ENCODE measurements at regions not wholly inside any gene's neighbourhood (a gene's known extent, or its start where the extent isn't known, plus 50 kb on each side); places are given as distances from the start of the nearest gene placed in this dataset.

DNA sequence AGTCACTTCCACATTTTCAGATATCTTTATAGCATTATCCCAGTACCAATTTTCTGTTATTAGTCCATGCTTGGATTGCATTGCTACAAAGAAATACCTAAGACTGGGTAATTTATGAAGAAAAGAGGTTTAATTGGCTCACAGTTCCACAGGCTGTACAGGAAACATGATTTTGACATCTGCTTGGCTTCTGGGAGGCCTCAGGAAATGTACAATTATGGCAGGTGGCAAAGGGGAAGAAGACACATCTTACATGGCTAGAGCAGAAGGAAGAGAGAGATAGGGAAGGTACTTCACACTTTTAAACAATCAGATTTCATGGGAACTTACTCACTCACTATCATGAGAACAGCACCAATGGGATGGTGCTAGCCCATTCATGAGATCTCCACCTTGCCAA lies 172.3 kb upstream of the GPR149 start:
- DNase-seq (ENCODE audit: low read depth in 1 of 2, low spot score in 1 of 2), result no peak
- H3K27me3 ChIP-seq, result no peaks in the 10 kb centered on the region
- H3K9me3 ChIP-seq (ENCODE audit: low read depth), result no peaks in the 10 kb centered on the region
- H3K4me3 ChIP-seq, result no peak overlapping the region
- H3K4me1 ChIP-seq (ENCODE audit: low read depth), result no peaks in the 10 kb centered on the region
- no peak overlapping the region for H3K27ac ChIP-seq
- no peaks in the 10 kb centered on the region for H3K36me3 ChIP-seq
- TF ChIP-seq, protein P1, sequence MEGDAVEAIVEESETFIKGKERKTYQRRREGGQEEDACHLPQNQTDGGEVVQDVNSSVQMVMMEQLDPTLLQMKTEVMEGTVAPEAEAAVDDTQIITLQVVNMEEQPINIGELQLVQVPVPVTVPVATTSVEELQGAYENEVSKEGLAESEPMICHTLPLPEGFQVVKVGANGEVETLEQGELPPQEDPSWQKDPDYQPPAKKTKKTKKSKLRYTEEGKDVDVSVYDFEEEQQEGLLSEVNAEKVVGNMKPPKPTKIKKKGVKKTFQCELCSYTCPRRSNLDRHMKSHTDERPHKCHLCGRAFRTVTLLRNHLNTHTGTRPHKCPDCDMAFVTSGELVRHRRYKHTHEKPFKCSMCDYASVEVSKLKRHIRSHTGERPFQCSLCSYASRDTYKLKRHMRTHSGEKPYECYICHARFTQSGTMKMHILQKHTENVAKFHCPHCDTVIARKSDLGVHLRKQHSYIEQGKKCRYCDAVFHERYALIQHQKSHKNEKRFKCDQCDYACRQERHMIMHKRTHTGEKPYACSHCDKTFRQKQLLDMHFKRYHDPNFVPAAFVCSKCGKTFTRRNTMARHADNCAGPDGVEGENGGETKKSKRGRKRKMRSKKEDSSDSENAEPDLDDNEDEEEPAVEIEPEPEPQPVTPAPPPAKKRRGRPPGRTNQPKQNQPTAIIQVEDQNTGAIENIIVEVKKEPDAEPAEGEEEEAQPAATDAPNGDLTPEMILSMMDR (IDR thresholded peaks at IDR 0.05; ENCODE audit: low read depth, low read length), result no peak

DNA sequence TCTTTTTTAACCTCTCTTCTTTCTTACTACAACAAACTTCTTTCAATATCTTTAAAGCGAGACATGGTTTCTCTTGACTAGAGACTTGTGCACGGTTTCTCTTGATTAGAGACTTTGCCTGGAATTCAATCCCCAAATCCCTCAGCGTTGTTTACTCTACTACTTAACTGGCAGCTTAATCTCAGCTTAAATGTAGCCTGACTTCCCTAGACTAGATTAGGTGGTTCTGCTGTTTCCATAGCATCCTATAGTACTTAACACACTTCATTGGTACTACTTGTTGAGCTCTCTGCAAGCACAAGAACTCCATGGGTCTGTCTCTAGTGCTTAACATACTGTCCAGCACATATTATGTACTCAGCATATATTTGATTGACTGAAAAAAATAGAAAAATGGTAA lies 168.2 kb upstream of the GPR149 start:
- TF ChIP-seq, protein P1 (IDR thresholded peaks at IDR 0.05; ENCODE audit: low read depth, low read length), result no peak
- no peaks in the 10 kb centered on the region for H3K36me3 ChIP-seq
- H3K27ac ChIP-seq, result no peak overlapping the region
- H3K4me3 ChIP-seq, result no peak overlapping the region
- no peaks in the 10 kb centered on the region for H3K9me3 ChIP-seq (ENCODE audit: low read depth)
- H3K27me3 ChIP-seq, result no peaks in the 10 kb centered on the region
- no peak for DNase-seq (ENCODE audit: low read depth in 1 of 2, low spot score in 1 of 2)
- H3K4me1 ChIP-seq (ENCODE audit: low read depth), result no peaks in the 10 kb centered on the region

DNA sequence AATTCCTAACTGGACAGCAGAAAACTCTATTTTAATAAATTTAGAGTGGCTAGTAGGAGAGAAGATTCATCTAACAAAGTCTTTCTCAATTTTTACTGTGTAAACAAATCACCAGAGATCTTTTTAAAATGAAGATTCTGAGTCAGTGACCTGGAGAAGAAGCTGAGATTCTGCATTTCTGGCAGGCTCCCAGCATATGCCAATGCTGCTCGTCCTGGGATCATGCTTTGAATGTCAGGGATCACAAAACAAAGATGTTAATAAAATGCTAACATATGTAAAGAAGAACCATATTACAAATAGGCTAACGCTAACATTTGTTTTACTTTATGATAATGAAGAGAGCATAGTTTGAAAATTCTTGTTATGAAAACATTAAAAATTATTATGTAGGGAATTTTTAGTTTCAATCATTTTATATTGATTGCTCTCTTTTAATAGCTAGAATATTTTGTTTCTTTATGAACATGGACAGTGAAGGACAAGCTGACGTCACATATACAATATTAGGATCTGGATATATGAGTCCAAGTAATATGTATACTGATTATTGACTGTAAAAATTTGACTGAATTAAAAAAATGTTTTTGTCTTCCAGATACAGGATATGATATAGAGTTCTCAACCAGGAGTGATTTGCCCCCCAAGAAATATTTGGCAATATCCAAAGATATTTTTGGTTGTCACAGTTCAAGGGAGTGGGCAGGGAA lies 160.8 kb upstream of the GPR149 start:
- H3K9me3 ChIP-seq (ENCODE audit: low read depth), result no peaks in the 10 kb centered on the region
- H3K4me1 ChIP-seq (ENCODE audit: low read depth), result no peaks in the 10 kb centered on the region
- no peak overlapping the region for H3K27ac ChIP-seq
- H3K4me3 ChIP-seq, result no peak overlapping the region
- TF ChIP-seq, protein P1 (IDR thresholded peaks at IDR 0.05; ENCODE audit: low read depth, low read length), result no peak
- H3K36me3 ChIP-seq, result no peaks in the 10 kb centered on the region
- no peak for DNase-seq (ENCODE audit: low read depth in 1 of 2, low spot score in 1 of 2)
- no peaks in the 10 kb centered on the region for H3K27me3 ChIP-seq

DNA sequence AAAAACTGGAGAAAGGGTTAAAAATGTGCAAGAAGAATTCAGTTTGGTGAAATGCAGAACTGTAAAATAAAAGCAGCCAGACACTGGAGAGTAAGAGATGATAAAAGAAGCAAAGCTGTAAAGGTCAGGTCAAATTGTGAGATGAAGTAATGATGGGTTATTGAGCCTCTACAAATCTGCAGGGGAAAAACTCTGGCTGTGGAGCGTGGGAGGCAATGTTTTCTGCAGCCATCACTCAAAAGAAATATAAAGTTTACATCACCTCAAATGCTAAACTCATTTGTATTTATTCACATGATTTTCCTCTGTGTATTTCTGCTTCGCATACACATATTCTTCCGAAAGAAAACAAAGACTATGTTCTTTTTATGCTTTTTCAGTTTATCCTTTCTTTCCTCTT lies 158.8 kb upstream of the GPR149 start:
- H3K27me3 ChIP-seq, result no peaks in the 10 kb centered on the region
- DNase-seq (ENCODE audit: low read depth in 1 of 2, low spot score in 1 of 2), result no peak
- no peaks in the 10 kb centered on the region for H3K4me1 ChIP-seq (ENCODE audit: low read depth)
- H3K36me3 ChIP-seq, result no peaks in the 10 kb centered on the region
- no peak overlapping the region for H3K27ac ChIP-seq
- no peaks in the 10 kb centered on the region for H3K9me3 ChIP-seq (ENCODE audit: low read depth)
- TF ChIP-seq, protein P1 (IDR thresholded peaks at IDR 0.05; ENCODE audit: low read depth, low read length), result no peak
- H3K4me3 ChIP-seq, result no peak overlapping the region

DNA sequence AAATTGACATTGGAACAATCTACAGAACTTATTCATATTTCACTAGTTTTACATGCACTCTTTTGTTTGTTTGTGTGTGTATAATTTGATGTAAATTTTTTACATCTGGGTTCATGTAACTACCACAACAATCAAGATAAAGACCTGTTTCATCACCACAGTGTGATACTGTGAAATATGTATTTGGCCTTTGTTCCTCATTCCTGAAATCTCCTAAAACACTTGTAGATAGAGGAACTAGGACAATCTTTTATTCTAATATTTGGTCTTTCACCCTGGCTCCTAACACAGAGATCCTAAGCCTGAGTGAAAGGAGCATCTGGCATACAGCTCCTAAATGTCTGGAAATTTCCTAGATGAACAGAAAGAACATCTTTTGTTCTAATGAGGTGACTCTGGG lies 155.0 kb upstream of the GPR149 start:
- Histone ChIP-seq H3K27ac (no peak overlapping the region), H3K36me3 (no peaks in the 10 kb centered on the region), H3K4me3 (no peak overlapping the region), H3K27me3 (no peaks in the 10 kb centered on the region), H3K4me1 (ENCODE audit: low read depth) (no peaks in the 10 kb centered on the region), H3K9me3 (ENCODE audit: low read depth) (no peaks in the 10 kb centered on the region)
- DNase-seq (ENCODE audit: low read depth in 1 of 2, low spot score in 1 of 2), result no peak
- TF ChIP-seq, protein P1 (IDR thresholded peaks at IDR 0.05; ENCODE audit: low read depth, low read length), result no peak

Measured in cardiac muscle cell (in vitro differentiated cells and primary cell).